ENCODE measurements at regions not wholly inside any gene's neighbourhood (a gene's known extent, or its start where the extent isn't known, plus 50 kb on each side); places are given as distances from the start of the nearest gene placed in this dataset.

DNA sequence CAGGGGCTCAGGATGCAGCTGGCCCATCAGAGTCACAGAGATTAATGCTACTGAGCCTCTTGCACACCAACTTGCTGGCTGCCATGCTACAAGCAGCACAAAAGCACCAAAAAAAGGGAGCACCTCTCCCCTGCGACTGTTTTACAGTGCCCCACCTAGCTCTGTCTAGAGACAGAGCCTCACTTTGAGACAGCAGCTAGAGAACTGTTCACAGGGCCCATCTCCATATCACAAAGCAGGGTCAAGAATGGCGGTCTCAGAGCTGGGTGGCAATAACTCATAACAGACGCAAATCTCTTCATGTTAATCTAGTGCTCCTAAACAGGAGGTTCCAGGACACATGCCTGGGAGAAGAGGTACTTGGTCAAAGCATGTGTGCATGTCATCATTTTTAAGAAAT lies 953.0 kb downstream of the DCDC2C start:
- Histone ChIP-seq H3K79me2 (ENCODE audit: insufficient read depth, low read length) (no peaks in the 10 kb centered on the region), H3K4me3 (ENCODE audit: insufficient read depth, low read length) (no peak overlapping the region), H3K4me2 (ENCODE audit: insufficient read depth, low read length) (no peak overlapping the region), H3K4me1 (ENCODE audit: insufficient read depth, low read length) (no peaks in the 10 kb centered on the region), H3K27me3 (ENCODE audit: insufficient read depth, low read length) (no peaks in the 10 kb centered on the region), H3K27ac (ENCODE audit: low read depth, low read length) (no peak overlapping the region), H4K20me1 (ENCODE audit: insufficient read depth, low read length) (no peaks in the 10 kb centered on the region), H2AFZ (ENCODE audit: low read length) (no peak overlapping the region), H3K36me3 (ENCODE audit: insufficient read depth, low read length) (no peaks in the 10 kb centered on the region), H3K9me3 (ENCODE audit: low read depth, low read length) (peaks cover 4% of the 10 kb centered on the region)
- no peak for DNase-seq (ENCODE audit: insufficient read length, low spot score, missing footprints)
- TF ChIP-seq, protein P1, sequence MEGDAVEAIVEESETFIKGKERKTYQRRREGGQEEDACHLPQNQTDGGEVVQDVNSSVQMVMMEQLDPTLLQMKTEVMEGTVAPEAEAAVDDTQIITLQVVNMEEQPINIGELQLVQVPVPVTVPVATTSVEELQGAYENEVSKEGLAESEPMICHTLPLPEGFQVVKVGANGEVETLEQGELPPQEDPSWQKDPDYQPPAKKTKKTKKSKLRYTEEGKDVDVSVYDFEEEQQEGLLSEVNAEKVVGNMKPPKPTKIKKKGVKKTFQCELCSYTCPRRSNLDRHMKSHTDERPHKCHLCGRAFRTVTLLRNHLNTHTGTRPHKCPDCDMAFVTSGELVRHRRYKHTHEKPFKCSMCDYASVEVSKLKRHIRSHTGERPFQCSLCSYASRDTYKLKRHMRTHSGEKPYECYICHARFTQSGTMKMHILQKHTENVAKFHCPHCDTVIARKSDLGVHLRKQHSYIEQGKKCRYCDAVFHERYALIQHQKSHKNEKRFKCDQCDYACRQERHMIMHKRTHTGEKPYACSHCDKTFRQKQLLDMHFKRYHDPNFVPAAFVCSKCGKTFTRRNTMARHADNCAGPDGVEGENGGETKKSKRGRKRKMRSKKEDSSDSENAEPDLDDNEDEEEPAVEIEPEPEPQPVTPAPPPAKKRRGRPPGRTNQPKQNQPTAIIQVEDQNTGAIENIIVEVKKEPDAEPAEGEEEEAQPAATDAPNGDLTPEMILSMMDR (IDR thresholded peaks at IDR 0.05; ENCODE audit: extremely low read depth, low read depth, low read length): no peak

DNA sequence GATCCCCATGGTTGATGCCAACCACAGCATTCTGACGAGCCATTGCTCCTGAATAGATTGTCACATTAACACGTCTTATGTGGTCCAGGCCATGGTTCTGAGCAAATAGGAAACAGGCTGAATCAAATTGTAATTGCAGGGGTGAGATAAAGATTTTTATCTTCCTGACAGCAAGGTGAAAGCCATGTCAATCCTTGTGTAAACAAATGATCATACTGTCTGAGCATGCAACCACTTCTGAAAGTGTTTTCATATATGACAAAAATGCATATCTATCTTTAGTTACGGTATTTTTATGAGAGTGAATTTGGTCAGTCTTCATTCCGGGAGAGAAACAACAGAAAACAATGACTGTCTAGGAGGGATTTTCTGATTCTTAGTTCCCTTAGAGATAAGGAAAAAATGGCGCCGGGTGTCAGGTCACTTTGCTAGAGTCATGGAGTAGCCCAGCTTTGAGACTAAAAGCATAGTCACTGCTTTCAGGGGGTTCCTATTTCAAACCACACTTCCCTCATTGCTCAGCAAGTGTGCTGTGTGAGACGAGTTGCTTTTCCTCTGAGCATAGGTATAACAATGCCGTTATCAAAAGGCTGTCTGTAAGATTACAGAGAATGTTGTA lies 958.9 kb downstream of the DCDC2C start:
- Histone ChIP-seq H3K79me2 (ENCODE audit: insufficient read depth, low read length) (no peaks in the 10 kb centered on the region), H2AFZ (ENCODE audit: low read length) (no peak overlapping the region), H4K20me1 (ENCODE audit: insufficient read depth, low read length) (no peaks in the 10 kb centered on the region), H3K9me3 (ENCODE audit: low read depth, low read length) (peaks cover 3% of the 10 kb centered on the region), H3K4me3 (ENCODE audit: insufficient read depth, low read length) (no peak overlapping the region), H3K4me1 (ENCODE audit: insufficient read depth, low read length) (no peaks in the 10 kb centered on the region), H3K4me2 (ENCODE audit: insufficient read depth, low read length) (no peak overlapping the region), H3K27me3 (ENCODE audit: insufficient read depth, low read length) (no peaks in the 10 kb centered on the region), H3K27ac (ENCODE audit: low read depth, low read length) (no peak overlapping the region), H3K36me3 (ENCODE audit: insufficient read depth, low read length) (no peaks in the 10 kb centered on the region)
- no peak for DNase-seq (ENCODE audit: insufficient read length, low spot score, missing footprints)
- TF ChIP-seq, protein P1 (IDR thresholded peaks at IDR 0.05; ENCODE audit: extremely low read depth, low read depth, low read length): no peak

DNA sequence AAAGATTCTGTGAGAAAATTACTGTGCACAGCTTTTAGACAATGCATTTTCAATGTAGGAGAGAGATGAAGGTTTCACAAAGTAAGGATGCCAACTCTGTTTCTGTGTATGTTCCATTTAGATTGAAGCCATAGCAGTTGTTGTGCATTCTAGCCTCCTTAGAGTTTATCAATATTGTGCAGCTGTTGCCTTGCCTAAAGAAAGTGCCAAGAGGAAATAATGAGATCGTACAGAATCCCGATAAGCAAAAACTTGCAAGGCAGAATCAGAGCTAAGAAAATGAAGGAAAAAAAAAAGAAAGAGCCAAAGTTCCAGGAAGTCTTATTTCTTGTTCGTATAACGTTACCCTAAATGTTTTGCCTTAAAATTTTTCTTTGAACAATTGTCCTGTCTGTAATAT lies 965.0 kb downstream of the DCDC2C start:
- no peaks in the 10 kb centered on the region for H3K79me2 ChIP-seq (ENCODE audit: insufficient read depth, low read length)
- no peaks in the 10 kb centered on the region for H3K27me3 ChIP-seq (ENCODE audit: insufficient read depth, low read length)
- no peaks in the 10 kb centered on the region for H4K20me1 ChIP-seq (ENCODE audit: insufficient read depth, low read length)
- H3K27ac ChIP-seq (ENCODE audit: low read depth, low read length): no peak overlapping the region
- no peak for DNase-seq (ENCODE audit: insufficient read length, low spot score, missing footprints)
- TF ChIP-seq, protein P1 (IDR thresholded peaks at IDR 0.05; ENCODE audit: extremely low read depth, low read depth, low read length): no peak
- H2AFZ ChIP-seq (ENCODE audit: low read length): no peak overlapping the region
- no peak overlapping the region for H3K4me3 ChIP-seq (ENCODE audit: insufficient read depth, low read length)
- H3K4me2 ChIP-seq (ENCODE audit: insufficient read depth, low read length): no peak overlapping the region
- no peaks in the 10 kb centered on the region for H3K36me3 ChIP-seq (ENCODE audit: insufficient read depth, low read length)
- H3K4me1 ChIP-seq (ENCODE audit: insufficient read depth, low read length): no peaks in the 10 kb centered on the region
- peaks cover 3% of the 10 kb centered on the region for H3K9me3 ChIP-seq (ENCODE audit: low read depth, low read length)

DNA sequence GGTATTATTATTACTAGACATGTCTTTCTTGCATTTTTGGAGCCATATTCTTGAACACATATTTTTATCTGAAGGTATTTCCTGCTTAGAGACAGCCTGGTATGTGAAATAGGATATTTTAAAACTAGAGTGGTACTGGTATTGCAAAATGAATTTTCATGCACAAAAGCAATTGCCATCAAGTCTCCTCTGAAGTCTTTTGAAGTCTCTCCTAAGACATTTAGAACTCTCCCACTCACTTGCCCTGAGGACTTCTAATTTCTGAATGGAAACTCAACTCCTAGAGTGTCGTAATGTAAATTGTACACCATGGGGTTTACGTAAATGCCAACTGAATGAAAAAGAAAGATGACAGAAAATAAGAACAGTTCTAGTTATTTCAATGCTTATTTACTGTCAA lies 967.0 kb downstream of the DCDC2C start:
- no peak for DNase-seq (ENCODE audit: insufficient read length, low spot score, missing footprints)
- Histone ChIP-seq H3K27ac (ENCODE audit: low read depth, low read length) (no peak overlapping the region), H3K27me3 (ENCODE audit: insufficient read depth, low read length) (no peaks in the 10 kb centered on the region), H3K4me1 (ENCODE audit: insufficient read depth, low read length) (no peaks in the 10 kb centered on the region), H3K79me2 (ENCODE audit: insufficient read depth, low read length) (no peaks in the 10 kb centered on the region), H4K20me1 (ENCODE audit: insufficient read depth, low read length) (no peaks in the 10 kb centered on the region), H2AFZ (ENCODE audit: low read length) (no peak overlapping the region), H3K9me3 (ENCODE audit: low read depth, low read length) (peaks cover 3% of the 10 kb centered on the region), H3K4me3 (ENCODE audit: insufficient read depth, low read length) (no peak overlapping the region), H3K36me3 (ENCODE audit: insufficient read depth, low read length) (no peaks in the 10 kb centered on the region), H3K4me2 (ENCODE audit: insufficient read depth, low read length) (no peak overlapping the region)
- TF ChIP-seq, protein P1 (IDR thresholded peaks at IDR 0.05; ENCODE audit: extremely low read depth, low read depth, low read length): no peak
